Prostate gland (tissue), 2 donors: ENCODE measurements at regions not wholly inside any gene's neighbourhood (a gene's known extent, or its start where the extent isn't known, plus 50 kb on each side); places are given as distances from the start of the nearest gene placed in this dataset.

Source experiments
- DNase-seq: peaks from one replicate; pipeline ENCODE4 v3.0.0-alpha.2; 2019; ENCODE audit warnings: low spot score
- H3K27ac ChIP-seq, 2 donors: fragments of 200-600 bp; sonication (generic); 2 replicates each; pipeline ENCODE4 v1.5.1; 2017 to 2019
- H3K27me3 ChIP-seq: fragments of 200-600 bp; sonication (generic); replicated peaks from 2 replicates; pipeline ENCODE4 v1.5.1; 2019; ENCODE audit not compliant: insufficient read depth
- H3K36me3 ChIP-seq, 2 donors: fragments of 200-600 bp; sonication (generic); 1 replicate in 1 of 2; 2 replicates in 1 of 2; pipeline versions ENCODE4 v1.5.1 to v1.8.1; 2017 to 2019
- H3K4me1 ChIP-seq: fragments of 200-600 bp; sonication (generic); replicated peaks from 2 replicates; pipeline ENCODE4 v1.5.1; 2019
- H3K4me3 ChIP-seq, 2 donors: fragments of 200-600 bp; sonication (generic); 2 replicates each; pipeline ENCODE4 v1.5.1; 2017 to 2019
- H3K9me3 ChIP-seq: fragments of 200-600 bp; sonication (generic); 2 replicates; pipeline ENCODE4 v1.5.1; 2017
- POLR2A ChIP-seq: fragments of 450-650 bp; IDR thresholded peaks from one replicate; pipeline ENCODE4 v1.6.1; 2016; ENCODE audit warnings: antibody characterized with exemption, mild to moderate bottlenecking
- POLR2AphosphoS5 ChIP-seq: sonication (generic); formaldehyde crosslinking; IDR thresholded peaks from one replicate; pipeline ENCODE4 v1.6.1; 2017; ENCODE audit warnings: antibody characterized with exemption
- WGBS: methylation state at CpG from one replicate; pipeline ENCODE4 v1.1.5; 2018; 5-methylcytosine and 5-hydroxymethylcytosine counted together
- intact Hi-C: fragments of 100-400 bp; cut with DNase I; formaldehyde crosslinking; loops from one replicate; pipeline ENCODE4 v1.14.2; 2022
- TF ChIP-seq, protein P1 (sequence below), 4 experiments: fragments of 200-600 bp in 2 of 4; fragments of 450-650 bp in 2 of 4; sonication (generic) in 2 of 4; IDR thresholded peaks; 1 replicate in 3 of 4; 2 replicates in 1 of 4; pipeline ENCODE4 v1.5.1; 2016 to 2019; ENCODE audit warnings: antibody characterized with exemption in 4 of 4, mild to moderate bottlenecking in 2 of 4, moderate library complexity in 2 of 4

DNA sequence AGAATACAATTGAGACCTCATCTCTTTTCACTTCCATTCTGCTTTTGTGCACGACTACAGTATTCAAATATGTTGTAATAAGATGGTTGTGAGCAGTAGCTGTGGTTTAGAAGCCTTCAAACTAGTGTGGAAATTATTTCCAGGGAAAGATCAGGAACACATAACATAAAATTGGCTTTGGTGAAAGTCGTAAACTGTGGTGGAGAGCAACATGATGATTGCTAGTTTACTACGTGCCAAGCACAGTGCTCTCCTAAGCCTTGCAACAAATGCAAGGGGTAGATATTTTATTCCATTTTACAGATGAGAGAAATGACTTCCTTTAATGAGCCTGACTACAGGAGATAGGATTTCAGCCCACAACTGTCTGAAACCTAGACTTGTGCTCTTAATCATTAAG lies 172.4 kb upstream of the LMNTD1 start:
- Histone ChIP-seq H3K36me3 (no peaks in the 10 kb centered on the region), H3K27me3 (no peaks in the 10 kb centered on the region), H3K27ac (no peak overlapping the region), H3K9me3 (no peaks in the 10 kb centered on the region), H3K4me3 (no peak overlapping the region), H3K4me1 (no peaks in the 10 kb centered on the region)
- intact Hi-C loops, result no loop called here
- TF ChIP-seq POLR2AphosphoS5 (no peak), POLR2A (no peak)
- TF ChIP-seq, protein P1, sequence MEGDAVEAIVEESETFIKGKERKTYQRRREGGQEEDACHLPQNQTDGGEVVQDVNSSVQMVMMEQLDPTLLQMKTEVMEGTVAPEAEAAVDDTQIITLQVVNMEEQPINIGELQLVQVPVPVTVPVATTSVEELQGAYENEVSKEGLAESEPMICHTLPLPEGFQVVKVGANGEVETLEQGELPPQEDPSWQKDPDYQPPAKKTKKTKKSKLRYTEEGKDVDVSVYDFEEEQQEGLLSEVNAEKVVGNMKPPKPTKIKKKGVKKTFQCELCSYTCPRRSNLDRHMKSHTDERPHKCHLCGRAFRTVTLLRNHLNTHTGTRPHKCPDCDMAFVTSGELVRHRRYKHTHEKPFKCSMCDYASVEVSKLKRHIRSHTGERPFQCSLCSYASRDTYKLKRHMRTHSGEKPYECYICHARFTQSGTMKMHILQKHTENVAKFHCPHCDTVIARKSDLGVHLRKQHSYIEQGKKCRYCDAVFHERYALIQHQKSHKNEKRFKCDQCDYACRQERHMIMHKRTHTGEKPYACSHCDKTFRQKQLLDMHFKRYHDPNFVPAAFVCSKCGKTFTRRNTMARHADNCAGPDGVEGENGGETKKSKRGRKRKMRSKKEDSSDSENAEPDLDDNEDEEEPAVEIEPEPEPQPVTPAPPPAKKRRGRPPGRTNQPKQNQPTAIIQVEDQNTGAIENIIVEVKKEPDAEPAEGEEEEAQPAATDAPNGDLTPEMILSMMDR (IDR thresholded peaks at IDR 0.05), result no peak
- no peak for DNase-seq
- WGBS, result 66% methylated on average over 3 of the region's 3 CpGs

DNA sequence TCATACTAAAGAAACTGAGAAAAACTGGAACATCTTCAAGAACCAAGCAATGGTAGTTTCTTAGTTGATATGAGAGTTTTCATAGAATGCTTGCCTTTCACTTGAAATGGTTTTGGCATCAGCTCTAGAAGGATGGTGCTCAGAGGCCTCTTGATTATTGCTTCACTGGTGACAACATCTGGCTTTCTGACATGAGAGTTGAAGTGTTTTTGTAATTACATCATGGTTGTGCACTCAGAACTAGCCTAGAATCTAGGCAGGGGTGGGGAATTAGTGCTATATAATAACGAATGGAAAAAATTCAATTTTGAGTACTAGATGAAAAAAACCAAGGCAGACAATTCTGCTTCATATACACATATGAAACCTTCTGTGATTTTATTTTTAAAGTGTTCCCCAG lies 172.8 kb upstream of the LMNTD1 start:
- Histone ChIP-seq H3K9me3 (no peaks in the 10 kb centered on the region), H3K4me1 (no peaks in the 10 kb centered on the region), H3K4me3 (no peak overlapping the region), H3K36me3 (no peaks in the 10 kb centered on the region), H3K27me3 (no peaks in the 10 kb centered on the region), H3K27ac (no peak overlapping the region)
- intact Hi-C loops, result no loop called here
- TF ChIP-seq POLR2AphosphoS5, result no peak
- no peak for TF ChIP-seq POLR2A
- TF ChIP-seq, protein P1 (IDR thresholded peaks at IDR 0.05), result no peak
- WGBS, result 70% methylated on average over 1 of the region's 1 CpG
- DNase-seq, result no peak

DNA sequence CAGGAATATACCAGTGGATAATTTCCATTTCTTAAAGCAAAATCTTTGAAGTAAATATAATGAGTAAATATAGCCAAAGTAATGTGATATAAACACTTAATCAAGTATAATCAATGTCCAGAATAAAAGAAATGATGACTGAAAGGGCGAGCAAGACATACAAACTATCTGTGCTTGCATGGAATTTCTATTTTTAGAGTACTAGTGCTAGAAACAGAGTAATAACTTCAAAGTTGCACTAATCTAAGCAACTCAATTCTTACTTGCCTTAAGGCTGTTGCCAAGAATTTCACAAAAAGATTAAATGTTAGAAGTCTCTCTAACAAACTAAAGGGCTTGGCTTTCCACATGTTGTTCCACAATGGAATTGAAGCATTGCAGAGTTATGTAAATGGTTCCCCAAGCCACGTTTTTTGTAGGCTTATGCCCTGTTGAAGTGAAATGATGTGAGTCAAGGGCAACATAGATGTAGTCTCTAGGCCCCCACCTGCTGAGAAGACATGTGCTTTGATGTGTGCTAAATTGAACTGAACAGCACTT lies 175.0 kb upstream of the LMNTD1 start:
- TF ChIP-seq, protein P1 (IDR thresholded peaks at IDR 0.05), result no peak
- TF ChIP-seq POLR2AphosphoS5 (no peak), POLR2A (no peak)

DNA sequence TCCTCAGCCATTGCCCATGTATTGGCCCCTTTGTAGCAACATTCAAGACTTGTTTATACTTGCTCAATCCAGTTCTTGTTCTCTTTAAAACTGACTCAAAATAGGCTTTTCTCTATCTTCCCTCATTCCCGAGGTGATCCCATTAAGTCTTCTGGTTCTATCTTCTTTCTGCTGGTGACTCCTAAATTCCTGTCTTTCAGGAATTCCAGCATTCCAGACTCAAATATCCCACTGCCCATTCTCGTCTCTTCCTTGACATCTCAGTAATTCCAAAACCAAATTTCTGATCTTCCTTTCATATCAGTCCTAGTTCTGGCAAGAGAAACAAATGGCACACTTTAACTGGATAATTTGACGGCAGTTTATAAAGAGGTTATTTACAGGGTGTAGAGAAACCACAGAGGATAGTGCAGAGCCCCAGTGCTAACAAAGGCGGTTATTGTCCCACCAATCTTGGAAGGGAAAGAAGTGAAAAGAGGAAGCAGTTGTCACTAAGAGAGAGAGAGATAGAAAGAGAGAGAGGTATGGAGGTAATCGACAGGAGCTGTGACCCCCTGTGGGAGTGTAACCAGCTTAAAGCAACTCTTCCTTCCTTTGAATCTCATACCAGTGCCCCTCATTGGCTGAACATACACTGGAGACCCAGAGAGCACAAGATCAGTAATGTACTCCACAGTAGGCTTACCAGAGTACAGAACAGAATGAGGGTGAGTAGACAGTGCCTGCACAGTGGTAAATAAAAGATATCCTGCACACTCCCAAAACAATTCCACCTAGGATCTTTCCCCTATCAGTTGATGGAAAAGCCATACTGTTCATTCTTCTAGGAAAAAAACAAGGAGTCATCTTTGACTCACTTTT lies 177.6 kb upstream of the LMNTD1 start:
- TF ChIP-seq, protein P1 (IDR thresholded peaks at IDR 0.05), result no peak
- TF ChIP-seq POLR2A (no peak), POLR2AphosphoS5 (no peak)
- DNase-seq, result no peak
- intact Hi-C loops, result no loop called here
- 32% methylated on average over 5 of the region's 5 CpGs for WGBS
- H3K36me3 ChIP-seq, result no peaks in the 10 kb centered on the region
- no peaks in the 10 kb centered on the region for H3K9me3 ChIP-seq
- no peak overlapping the region for H3K4me3 ChIP-seq
- H3K27me3 ChIP-seq, result no peaks in the 10 kb centered on the region
- H3K27ac ChIP-seq, result no peak overlapping the region
- H3K4me1 ChIP-seq, result no peaks in the 10 kb centered on the region

More for the DNA sequence above, 175.0 kb upstream of the LMNTD1 start:
- Histone ChIP-seq H3K36me3 (no peaks in the 10 kb centered on the region), H3K4me3 (no peak overlapping the region), H3K4me1 (no peaks in the 10 kb centered on the region), H3K27ac (no peak overlapping the region), H3K9me3 (no peaks in the 10 kb centered on the region), H3K27me3 (no peaks in the 10 kb centered on the region)
- WGBS, result 41% methylated on average over 2 of the region's 2 CpGs
- no peak for DNase-seq
- intact Hi-C loops, result no loop called here

DNA sequence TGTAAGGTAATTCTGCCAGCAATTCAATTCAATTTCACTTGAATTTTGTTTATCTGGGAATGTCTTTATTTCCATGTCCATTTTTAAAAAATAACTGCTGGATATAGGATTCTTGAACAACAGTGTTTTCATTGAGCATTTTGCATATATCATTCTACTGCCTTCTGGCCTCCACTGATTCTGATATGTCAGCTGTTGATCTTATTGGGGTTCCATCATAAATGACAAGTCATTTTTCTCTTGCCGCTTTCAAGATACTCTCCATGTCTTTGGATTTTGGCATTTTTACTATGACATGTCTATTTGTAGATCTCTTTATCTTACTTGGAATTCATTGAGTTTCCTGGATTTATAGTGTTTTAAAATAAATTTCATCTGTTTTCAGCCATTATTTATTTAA lies 180.5 kb upstream of the LMNTD1 start:
- TF ChIP-seq, protein P1 (IDR thresholded peaks at IDR 0.05), result no peak
- no peak for TF ChIP-seq POLR2A
- no peak for TF ChIP-seq POLR2AphosphoS5
- H3K27me3 ChIP-seq, result no peaks in the 10 kb centered on the region
- no peaks in the 10 kb centered on the region for H3K9me3 ChIP-seq
- DNase-seq, result no peak
- intact Hi-C loops, result no loop called here
- H3K4me3 ChIP-seq, result no peak overlapping the region
- H3K36me3 ChIP-seq, result no peaks in the 10 kb centered on the region
- H3K27ac ChIP-seq, result no peak overlapping the region
- WGBS, result 87% methylated on average over 1 of the region's 1 CpG
- no peaks in the 10 kb centered on the region for H3K4me1 ChIP-seq
